ENCODE measurements at regions not wholly inside any gene's neighbourhood (a gene's known extent, or its start where the extent isn't known, plus 50 kb on each side); places are given as distances from the start of the nearest gene placed in this dataset.

DNA sequence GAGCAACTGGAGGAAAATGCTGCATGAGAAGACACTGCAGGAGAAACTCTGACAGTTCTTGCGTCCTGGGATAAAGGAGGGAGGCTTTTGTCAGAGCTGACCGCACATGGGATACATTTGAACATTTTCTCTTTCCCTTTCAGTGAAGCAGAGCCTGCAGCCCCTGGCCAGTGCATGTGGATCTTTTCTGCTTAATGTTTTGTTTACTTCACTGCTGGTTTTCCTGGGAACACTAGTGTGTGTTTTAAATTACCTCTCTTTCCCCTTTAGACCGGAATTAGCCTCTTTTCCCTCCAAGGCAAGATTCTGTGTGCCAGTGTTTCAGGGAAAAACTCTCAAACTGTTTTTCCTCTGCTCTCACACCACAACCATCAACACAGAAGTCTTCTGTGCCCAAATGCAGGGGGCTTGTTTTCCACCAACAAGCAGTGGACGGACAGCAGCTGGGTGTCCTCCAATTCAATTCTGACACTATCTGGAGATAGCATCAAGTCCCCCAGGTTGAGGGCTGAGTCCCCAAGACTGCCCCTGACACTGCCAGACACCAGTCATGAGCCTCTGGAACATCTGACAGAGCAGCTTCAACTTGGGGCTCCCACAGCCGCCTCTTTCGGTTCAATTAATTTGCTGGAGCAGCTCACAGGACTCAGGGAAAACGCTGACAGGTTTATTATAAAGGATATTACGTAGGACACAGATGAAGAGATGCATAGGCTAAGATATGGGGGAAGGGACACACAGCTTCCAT lies 136.2 kb downstream of the RHOU start:
- Histone ChIP-seq H3K27me3 (no peaks in the 10 kb centered on the region), H3K9me3 (no peaks in the 10 kb centered on the region), H3K4me3 (no peak overlapping the region), H3K36me3 (no peaks in the 10 kb centered on the region)
- no peak for DNase-seq

DNA sequence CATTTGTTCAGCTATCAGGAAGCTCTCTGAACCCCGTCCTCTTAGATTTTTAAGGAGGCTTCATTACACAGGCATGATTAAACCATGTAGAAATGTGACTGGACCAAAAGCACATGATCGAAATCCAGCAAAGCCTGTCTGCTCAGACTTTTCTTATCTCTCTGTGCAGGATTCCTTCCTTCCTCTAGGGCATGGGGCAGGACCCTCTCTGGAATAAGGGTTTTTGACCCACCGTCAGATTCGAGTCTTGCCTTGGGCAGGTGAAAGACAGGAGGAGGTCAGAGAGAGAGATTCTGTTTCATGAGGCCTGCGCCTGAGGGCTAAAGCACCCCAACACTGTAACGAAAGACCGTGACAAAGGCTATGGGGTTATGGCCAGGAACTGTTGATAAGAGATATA lies 136.8 kb downstream of the RHOU start:
- H3K36me3 ChIP-seq, result no peaks in the 10 kb centered on the region
- no peaks in the 10 kb centered on the region for H3K27me3 ChIP-seq
- H3K9me3 ChIP-seq, result no peaks in the 10 kb centered on the region
- no peak for DNase-seq
- no peak overlapping the region for H3K4me3 ChIP-seq

DNA sequence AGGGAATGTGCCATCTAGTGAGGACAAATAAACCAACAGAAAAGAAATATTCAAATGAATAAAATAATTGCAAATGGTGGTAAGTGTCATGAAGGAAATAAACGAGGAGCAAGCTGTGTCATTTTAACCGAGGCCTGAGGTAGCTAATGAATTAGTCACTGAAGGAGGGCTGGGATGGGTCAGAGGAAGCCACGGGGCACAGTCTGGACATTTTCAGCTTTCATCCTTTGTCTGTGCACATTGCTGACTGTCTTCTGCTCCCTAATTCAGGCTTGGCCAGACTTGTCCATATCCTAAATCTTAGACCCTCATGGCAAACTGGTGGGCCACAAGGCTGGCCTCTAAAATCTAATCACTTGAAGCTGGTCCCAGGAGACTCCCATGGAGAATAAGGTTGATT lies 138.4 kb downstream of the RHOU start:
- Histone ChIP-seq H3K27me3 (no peaks in the 10 kb centered on the region), H3K4me3 (no peak overlapping the region), H3K9me3 (no peaks in the 10 kb centered on the region), H3K36me3 (no peaks in the 10 kb centered on the region)
- no peak for DNase-seq

DNA sequence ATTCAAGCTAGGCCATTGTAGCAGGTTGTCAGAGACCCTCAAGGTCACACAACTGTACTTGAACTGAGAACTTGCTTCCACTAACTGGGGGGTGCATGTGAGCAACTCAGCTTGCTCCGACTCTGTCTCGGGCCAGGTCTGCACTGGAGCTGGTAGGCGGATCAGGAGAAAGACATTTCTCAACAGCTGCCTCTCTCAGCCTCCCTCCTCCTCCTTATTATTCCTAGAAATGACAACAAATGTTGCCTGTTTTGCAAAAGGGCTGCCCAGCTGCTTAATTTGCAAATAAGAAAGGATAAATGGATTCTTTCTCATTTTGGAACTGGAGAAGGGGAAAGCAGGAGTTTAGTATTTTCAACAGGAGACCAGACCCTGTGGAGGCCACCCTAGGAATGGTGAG lies 140.5 kb downstream of the RHOU start:
- no peaks in the 10 kb centered on the region for H3K27me3 ChIP-seq
- no peaks in the 10 kb centered on the region for H3K9me3 ChIP-seq
- no peak for DNase-seq
- no peak overlapping the region for H3K4me3 ChIP-seq
- no peaks in the 10 kb centered on the region for H3K36me3 ChIP-seq

DNA sequence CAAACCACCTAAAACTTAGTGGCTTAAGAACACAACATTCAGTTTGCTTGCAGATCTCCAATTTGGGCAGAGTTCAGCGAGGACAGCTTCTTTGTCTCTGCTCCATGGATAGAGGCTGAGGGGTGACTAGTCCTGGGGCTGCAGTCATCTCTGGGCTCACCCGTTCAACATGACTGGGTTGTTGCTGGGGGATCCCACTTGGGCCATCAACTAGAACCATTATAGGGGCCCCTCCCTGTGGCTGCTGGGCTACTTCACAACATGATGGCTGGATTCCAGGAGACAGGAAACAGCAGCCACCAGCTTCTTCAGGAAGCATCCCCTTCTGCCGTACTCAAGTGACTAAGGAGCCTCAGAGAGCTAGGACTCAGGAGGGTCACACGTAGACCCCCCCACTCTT lies 140.9 kb downstream of the RHOU start:
- H3K9me3 ChIP-seq, result no peaks in the 10 kb centered on the region
- no peak overlapping the region for H3K4me3 ChIP-seq
- no peaks in the 10 kb centered on the region for H3K36me3 ChIP-seq
- DNase-seq, result no peak
- H3K27me3 ChIP-seq, result no peaks in the 10 kb centered on the region

DNA sequence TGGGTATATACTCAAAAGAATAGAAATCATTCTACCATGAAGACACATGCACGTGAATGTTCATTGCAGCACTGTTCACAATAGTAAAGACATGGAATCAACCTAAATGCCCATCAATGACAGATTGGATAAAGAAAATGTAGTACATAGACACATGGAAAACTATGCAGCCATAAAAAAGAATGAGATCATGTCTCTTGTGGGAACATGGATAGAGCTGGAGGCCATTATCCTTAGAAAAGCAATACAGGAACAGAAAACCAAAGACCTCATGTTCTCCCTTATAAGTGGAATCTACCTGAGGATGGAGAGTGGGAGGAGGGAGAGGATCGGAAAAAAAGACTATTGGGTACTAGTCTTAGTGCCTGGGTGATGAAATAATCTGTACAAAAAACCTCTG lies 143.9 kb downstream of the RHOU start:
- no peak for DNase-seq
- H3K4me3 ChIP-seq, result no peak overlapping the region
- H3K27me3 ChIP-seq, result no peaks in the 10 kb centered on the region
- no peaks in the 10 kb centered on the region for H3K9me3 ChIP-seq
- no peaks in the 10 kb centered on the region for H3K36me3 ChIP-seq

DNA sequence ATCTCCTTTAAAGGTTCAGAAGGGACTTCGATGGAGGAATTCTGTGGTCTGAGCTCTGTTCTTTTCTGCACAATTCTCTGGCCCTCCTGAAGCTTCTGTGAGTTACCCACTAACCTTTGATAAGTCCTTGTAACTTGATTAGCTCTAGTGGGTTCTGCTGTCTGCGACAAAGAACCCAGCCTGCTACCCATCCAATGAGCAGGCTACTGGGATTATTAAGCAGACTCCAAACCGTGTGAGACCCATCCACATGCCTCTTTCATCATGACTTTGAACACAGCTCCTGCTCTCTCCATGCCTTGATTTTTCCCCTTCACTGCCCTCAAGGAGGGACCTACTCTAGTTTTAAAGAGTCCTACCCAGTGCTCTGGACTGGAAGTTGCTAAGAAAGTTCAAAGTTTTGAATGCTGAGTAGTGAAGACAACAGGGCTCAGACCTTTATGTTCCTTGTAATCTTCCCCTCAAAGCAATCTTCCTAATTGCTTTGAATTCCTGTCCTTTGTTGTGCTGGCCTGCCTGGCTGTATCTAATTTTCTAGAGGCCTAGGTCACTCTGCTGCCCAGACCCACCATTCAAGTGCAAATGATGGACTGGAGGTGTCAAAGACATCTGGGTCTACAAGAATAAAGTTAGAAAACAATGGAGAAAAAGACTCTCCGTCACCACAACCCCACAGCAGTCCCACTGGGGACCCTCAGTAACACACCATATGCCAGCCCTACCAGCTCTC lies 146.9 kb downstream of the RHOU start:
- H3K9me3 ChIP-seq, result no peaks in the 10 kb centered on the region
- no peak overlapping the region for H3K4me3 ChIP-seq
- 0 out of 2 replicates have a peak, but pooled peaks cover 2% of the 10 kb centered on the region for H3K27me3 ChIP-seq
- no peaks in the 10 kb centered on the region for H3K36me3 ChIP-seq
- no peak for DNase-seq

DNA sequence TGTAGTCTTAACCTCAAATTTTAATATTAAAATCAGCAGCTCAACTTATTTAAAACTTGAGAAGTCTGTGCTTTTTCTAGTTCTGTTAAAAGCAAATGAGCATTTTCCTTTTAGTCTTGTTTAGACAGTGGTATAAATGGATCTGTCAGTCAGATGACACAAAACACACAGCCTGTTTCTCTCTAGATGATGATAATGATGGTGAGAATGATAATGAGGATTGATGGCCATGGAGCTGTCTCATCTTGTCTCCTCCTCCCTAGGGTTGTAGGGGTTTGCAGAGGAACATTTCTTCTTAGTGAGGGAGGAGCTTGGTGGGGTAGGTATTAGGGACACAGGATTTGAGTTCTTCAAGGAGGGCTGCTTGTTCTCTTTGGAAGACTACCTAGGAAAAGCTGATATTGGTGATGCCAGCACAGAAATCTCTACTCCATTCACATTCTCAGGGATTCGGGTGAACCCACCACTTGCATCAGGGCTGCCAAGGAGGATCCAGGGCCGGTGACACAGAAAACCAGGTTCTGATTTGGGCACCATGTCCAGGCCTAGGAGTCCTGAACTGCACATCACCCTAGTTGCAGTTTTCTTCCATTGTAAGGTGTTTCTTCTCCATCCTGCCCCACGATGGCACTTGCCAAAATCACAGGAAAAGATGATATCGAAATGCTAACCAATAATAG lies 147.6 kb downstream of the RHOU start:
- no peak for DNase-seq

DNA sequence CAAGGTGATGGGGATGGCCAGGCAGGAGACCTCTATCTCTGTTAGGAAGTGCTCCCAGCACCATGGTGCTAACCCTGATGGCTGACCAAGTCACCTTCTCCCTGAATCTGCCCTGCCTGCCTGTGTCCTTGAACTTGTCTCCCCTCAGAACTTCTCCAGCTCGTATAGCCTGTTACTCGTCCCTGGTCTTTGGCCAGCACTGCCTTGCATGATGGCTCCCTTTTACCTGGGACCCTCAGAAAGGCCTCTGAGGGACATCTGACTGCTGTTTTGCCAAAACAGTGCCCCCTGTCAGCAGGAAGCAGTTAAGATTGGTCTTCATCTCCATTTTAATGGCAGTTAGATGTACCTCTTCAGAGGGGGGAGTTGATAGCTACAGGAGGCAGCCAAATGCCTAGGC lies 148.3 kb downstream of the RHOU start:
- Histone ChIP-seq H3K4me3 (no peak overlapping the region), H3K36me3 (no peaks in the 10 kb centered on the region), H3K9me3 (no peaks in the 10 kb centered on the region), H3K27me3 (0 out of 2 replicates have a peak, but pooled peaks cover 2% of the 10 kb centered on the region)
- no peak for DNase-seq

More for the DNA sequence above, 147.6 kb downstream of the RHOU start:
- H3K9me3 ChIP-seq, result no peaks in the 10 kb centered on the region
- no peak overlapping the region for H3K4me3 ChIP-seq
- H3K27me3 ChIP-seq, result 0 out of 2 replicates have a peak, but pooled peaks cover 2% of the 10 kb centered on the region
- no peaks in the 10 kb centered on the region for H3K36me3 ChIP-seq

DNA sequence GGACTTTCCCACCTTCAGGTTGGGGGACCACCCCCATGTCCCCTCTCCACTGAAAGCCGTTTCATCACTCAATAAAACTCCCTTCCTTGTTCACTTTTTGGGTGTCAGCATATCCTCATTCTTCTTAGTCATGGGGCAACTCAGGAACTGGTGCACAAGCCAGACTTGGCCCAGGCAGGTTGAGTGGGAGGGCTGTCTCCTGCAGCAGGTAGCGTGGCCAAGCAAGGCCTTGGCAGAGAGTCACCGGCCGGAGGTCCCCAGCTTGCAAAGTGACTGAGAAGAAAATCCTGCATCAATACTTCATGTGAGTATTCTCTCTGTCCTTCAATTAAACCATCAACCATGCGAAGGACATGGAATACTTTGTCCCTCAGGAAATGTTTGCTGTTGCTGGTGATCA lies 148.9 kb downstream of the RHOU start:
- H3K36me3 ChIP-seq, result no peaks in the 10 kb centered on the region
- DNase-seq, result no peak
- no peak overlapping the region for H3K4me3 ChIP-seq
- H3K9me3 ChIP-seq, result no peaks in the 10 kb centered on the region
- H3K27me3 ChIP-seq, result 0 out of 2 replicates have a peak, but pooled peaks cover 2% of the 10 kb centered on the region

DNA sequence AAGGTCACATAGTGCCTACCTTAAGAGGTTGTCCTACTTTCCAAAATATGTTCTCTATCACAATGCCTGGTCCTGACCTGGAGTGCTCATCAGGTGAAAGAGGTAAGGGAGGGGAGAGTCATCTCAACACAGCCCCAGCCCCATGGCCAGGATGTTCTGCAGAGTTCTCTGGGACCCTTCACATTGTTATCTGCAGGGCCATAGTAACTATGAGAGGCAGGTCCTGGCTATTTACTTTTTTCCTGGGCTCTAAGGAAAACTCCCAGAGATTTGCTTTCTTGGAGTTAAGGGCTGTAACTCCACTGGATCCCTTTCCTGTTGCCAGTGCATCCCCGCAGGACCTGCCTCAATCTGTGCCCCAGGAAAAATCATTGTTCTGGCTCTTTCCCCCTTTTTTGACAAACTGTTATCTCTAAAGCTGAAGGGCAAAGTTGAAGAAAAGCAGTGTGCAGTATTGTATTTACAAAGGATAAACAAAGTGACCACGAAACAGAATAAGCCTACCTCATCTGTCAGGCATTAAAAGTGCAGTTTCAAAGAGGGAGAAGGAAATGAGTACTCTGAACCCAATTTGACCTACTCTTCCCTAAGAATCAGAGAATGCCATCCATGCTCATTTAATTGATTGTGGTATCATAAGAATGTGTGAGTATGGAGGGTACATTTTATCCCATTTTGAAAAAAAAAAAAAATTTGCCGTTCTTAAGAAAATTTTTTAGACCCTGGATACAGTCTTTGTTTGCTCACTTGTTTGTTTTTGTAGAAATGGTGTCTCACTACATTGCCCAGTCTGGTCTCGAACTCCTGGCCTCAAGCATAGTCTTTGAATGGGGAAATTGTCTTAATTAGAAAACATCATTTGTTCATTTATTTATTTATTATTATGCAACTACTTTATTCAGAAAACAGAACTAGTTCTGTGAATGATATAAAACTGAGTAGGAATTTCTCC lies 149.6 kb downstream of the RHOU start:
- no peak for DNase-seq

DNA sequence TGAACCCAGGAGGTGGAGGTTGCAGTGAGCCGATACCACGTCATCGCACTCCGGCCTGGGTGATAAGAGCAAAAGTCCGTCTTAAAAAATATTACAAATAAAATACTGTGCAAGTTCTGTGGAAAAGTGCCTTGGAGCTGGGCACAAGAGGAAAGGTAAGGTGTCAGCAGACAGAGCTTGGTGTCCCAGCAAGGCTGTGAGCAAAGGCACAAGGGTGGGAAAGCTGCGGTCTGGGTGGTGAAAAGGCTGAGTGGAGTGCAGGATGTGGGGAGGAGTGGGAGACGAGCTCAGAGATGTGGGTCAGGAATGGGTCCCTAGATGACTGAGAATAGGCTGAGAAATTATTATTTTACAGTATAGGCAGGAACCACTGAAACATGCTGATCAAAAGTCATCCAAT lies 150.6 kb downstream of the RHOU start:
- Histone ChIP-seq H3K4me3 (no peak overlapping the region), H3K36me3 (no peaks in the 10 kb centered on the region), H3K9me3 (no peaks in the 10 kb centered on the region), H3K27me3 (0 out of 2 replicates have a peak, but pooled peaks cover 2% of the 10 kb centered on the region)
- no peak for DNase-seq

More for the DNA sequence above, 149.6 kb downstream of the RHOU start:
- no peaks in the 10 kb centered on the region for H3K9me3 ChIP-seq
- no peaks in the 10 kb centered on the region for H3K36me3 ChIP-seq
- H3K4me3 ChIP-seq, result no peak overlapping the region
- H3K27me3 ChIP-seq, result 0 out of 2 replicates have a peak, but pooled peaks cover 2% of the 10 kb centered on the region

DNA sequence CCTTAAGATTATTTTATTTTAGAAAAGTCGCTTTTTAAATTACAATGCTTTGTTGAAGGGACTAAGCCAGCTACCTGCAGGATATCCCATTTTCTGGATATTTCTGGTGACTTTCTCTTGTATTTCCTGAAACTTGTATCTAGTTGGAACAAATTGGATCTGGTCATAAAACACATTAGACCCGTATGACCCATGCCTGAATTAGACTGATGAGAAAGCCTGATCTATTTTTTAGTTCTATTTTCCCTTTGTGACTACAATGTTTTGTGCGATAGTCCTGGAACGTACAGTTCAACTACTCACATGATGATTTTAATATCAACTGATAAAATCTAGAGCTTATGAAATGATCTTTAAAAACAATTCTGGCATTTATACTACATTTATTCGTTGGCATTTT lies 151.8 kb downstream of the RHOU start:
- Histone ChIP-seq H3K36me3 (no peaks in the 10 kb centered on the region), H3K4me3 (no peak overlapping the region), H3K9me3 (no peaks in the 10 kb centered on the region), H3K27me3 (0 out of 2 replicates have a peak, but pooled peaks cover 2% of the 10 kb centered on the region)
- DNase-seq, result no peak

DNA sequence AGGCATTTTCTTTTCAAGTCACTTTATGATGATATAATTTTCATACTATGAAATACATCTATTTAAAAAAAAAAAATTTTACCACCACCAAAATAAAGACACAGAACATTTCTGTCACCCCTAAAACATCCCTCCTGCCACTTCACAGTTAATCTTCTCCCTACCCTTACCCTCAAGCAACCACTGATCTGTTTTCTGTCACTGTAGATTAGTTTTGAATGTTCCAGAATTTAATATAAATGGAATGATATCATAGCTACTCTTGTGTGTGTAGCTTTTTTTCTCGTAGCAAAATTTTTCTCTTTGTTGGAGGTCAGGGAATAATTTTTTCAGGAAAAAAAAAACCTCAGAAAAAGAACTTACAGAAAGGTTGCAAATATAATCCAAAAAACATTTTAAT lies 152.7 kb downstream of the RHOU start:
- Histone ChIP-seq H3K36me3 (no peaks in the 10 kb centered on the region), H3K4me3 (no peak overlapping the region), H3K9me3 (no peaks in the 10 kb centered on the region), H3K27me3 (0 out of 2 replicates have a peak, but pooled peaks cover 2% of the 10 kb centered on the region)
- no peak for DNase-seq

DNA sequence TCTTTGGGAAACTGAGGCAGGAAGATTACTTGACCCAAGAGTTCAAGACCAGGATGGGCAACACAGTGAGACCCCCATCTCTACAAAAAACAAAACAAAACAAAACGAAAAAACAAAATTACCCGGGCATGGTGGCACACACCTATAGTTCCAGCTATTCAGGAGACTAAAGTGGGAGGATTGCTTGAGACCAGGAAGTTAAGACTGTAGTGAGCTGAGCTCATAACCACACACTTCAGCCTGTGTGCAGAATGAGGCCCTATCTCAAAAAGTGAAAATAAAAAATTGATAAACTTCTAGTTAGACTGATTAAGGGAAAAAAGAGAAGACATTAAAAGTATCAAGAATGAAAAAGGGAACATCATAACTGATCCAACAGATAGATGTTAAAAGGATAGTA lies 154.0 kb downstream of the RHOU start:
- H3K9me3 ChIP-seq, result no peaks in the 10 kb centered on the region
- H3K36me3 ChIP-seq, result no peaks in the 10 kb centered on the region
- H3K27me3 ChIP-seq, result 0 out of 2 replicates have a peak, but pooled peaks cover 2% of the 10 kb centered on the region
- H3K4me3 ChIP-seq, result no peak overlapping the region
- no peak for DNase-seq

DNA sequence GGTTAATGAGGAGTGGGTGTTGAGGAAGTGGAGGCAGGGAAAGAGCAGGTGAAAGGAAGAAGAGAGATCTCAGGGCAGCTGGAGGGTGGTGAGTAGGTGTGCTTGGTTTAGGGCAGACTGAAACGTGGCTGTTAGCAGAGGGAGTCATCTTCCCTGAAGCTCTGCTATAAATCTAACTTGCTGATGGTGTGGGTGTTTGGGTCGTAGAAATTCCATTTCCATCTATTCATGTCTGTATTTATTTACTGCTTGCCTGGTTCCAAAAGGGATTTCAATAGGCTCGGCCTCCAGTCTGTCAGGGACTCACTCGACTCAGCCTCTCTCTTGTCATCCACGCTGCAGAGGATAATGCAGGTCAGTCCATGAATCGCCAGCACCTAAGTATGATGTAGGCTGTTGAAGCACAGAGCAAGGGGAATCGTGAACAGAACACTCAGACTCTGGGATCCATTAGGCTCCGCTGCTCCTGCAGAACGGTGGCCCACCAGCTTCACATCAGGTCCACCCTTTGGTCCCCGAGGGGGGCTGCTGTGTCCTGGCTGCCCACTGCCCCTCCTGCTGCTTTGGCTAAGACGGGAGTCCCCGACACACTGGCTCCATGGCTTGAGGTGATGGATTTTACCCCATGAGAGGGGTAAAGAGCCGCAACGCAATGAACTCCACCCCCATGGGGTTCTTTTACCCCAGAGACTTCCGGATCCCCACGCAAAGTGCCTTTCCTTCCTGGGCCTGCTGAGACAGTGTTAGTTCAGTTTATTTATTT lies 156.2 kb downstream of the RHOU start:
- 0 out of 2 replicates have a peak, but pooled peaks cover 2% of the 10 kb centered on the region for H3K27me3 ChIP-seq
- DNase-seq, result peak; percentile 46
- H3K36me3 ChIP-seq, result no peaks in the 10 kb centered on the region
- no peaks in the 10 kb centered on the region for H3K9me3 ChIP-seq
- no peak overlapping the region for H3K4me3 ChIP-seq
